H9 (cell line): ENCODE measurements at regions not wholly inside any gene's neighbourhood (a gene's known extent, or its start where the extent isn't known, plus 50 kb on each side); places are given as distances from the start of the nearest gene placed in this dataset.

Experiments used
- DNase-seq: peaks from one replicate; pipeline ENCODE4 v3.0.0-alpha.2; 2017
- H2AFZ ChIP-seq: one replicate; pipeline ENCODE4 v1.6.1; 2013; ENCODE audit warnings: mild to moderate bottlenecking, low read length, control low read depth, moderate library complexity
- H2AK5ac ChIP-seq: 2 replicates; pipeline ENCODE4 v1.6.1; 2013; ENCODE audit warnings: low read length, control low read depth, mixed read lengths; ENCODE audit not compliant: insufficient read length
- H2BK120ac ChIP-seq: one replicate; pipeline ENCODE4 v1.6.1; 2013; ENCODE audit warnings: low read depth, mild to moderate bottlenecking, low read length, control low read depth, inconsistent platforms; ENCODE audit not compliant: poor library complexity, severe bottlenecking
- H2BK12ac ChIP-seq: 2 replicates; pipeline ENCODE4 v1.6.1; 2013; ENCODE audit warnings: low read length, control low read depth, mixed read lengths, low read depth; ENCODE audit not compliant: insufficient read length
- H2BK15ac ChIP-seq: 2 replicates; pipeline ENCODE4 v1.6.1; 2013; ENCODE audit warnings: low read depth, low read length, control low read depth
- H2BK20ac ChIP-seq: one replicate; pipeline ENCODE4 v1.6.1; 2013; ENCODE audit warnings: low read depth, mild to moderate bottlenecking, low read length, control low read depth, inconsistent platforms; ENCODE audit not compliant: poor library complexity, severe bottlenecking
- H2BK5ac ChIP-seq: 2 replicates; pipeline ENCODE4 v1.6.1; 2013; ENCODE audit warnings: low read length, control low read depth, mixed read lengths; ENCODE audit not compliant: insufficient read length
- H3K14ac ChIP-seq: 2 replicates; pipeline ENCODE4 v1.6.1; 2013; ENCODE audit warnings: low read length, control low read depth; ENCODE audit not compliant: insufficient read depth
- H3K18ac ChIP-seq: 2 replicates; pipeline ENCODE4 v1.6.1; 2013; ENCODE audit warnings: low read depth, mild to moderate bottlenecking, mixed read lengths, low read length, control low read depth; ENCODE audit not compliant: insufficient read length
- H3K23ac ChIP-seq: 2 replicates; pipeline ENCODE4 v1.6.1; 2013; ENCODE audit warnings: low read length, control low read depth, mixed read lengths, low read depth; ENCODE audit not compliant: insufficient read length
- H3K23me2 ChIP-seq: 2 replicates; pipeline ENCODE4 v1.6.1; 2013; ENCODE audit warnings: low read depth, mild to moderate bottlenecking, mixed read lengths, low read length, control low read depth; ENCODE audit not compliant: insufficient read length, poor library complexity, severe bottlenecking
- H3K27ac ChIP-seq: 2 replicates; pipeline ENCODE4 v1.5.1; 2013; ENCODE audit warnings: low read length, control low read depth, mixed read lengths, low read depth; ENCODE audit not compliant: insufficient read length
- H3K27me3 ChIP-seq: 2 replicates; pipeline ENCODE4 v1.6.1; 2013; ENCODE audit warnings: low read length, control low read depth, inconsistent platforms; ENCODE audit not compliant: insufficient read depth
- H3K4ac ChIP-seq: 2 replicates; pipeline ENCODE4 v1.6.1; 2013; ENCODE audit warnings: low read depth, mild to moderate bottlenecking, control low read depth, inconsistent platforms, low read length, moderate library complexity
- H3K4me1 ChIP-seq: 2 replicates; pipeline ENCODE4 v1.6.1; 2013; ENCODE audit warnings: low read length, control low read depth, inconsistent platforms; ENCODE audit not compliant: insufficient read depth
- H3K4me2 ChIP-seq: 2 replicates; pipeline ENCODE4 v1.6.1; 2013; ENCODE audit warnings: low read length, control low read depth, mixed read lengths; ENCODE audit not compliant: insufficient read length, insufficient read depth
- H3K56ac ChIP-seq: 2 replicates; pipeline ENCODE4 v1.6.1; 2013; ENCODE audit warnings: low read depth, mild to moderate bottlenecking, mixed read lengths, low read length, control low read depth; ENCODE audit not compliant: insufficient read length
- H3K79me1 ChIP-seq: 2 replicates; pipeline ENCODE4 v1.6.1; 2013; ENCODE audit warnings: low read depth, mild to moderate bottlenecking, moderate library complexity, low read length, control low read depth, inconsistent platforms; ENCODE audit not compliant: insufficient read depth, poor library complexity, severe bottlenecking
- H3K79me2 ChIP-seq: 2 replicates; pipeline ENCODE4 v1.6.1; 2013; ENCODE audit warnings: low read length, control low read depth, inconsistent platforms; ENCODE audit not compliant: insufficient read depth
- H3K9ac ChIP-seq: 2 replicates; pipeline ENCODE4 v1.6.1; 2013; ENCODE audit warnings: low read length, control low read depth, mixed read lengths; ENCODE audit not compliant: insufficient read length; ENCODE audit errors: extremely low read depth
- H3K9me3 ChIP-seq: one replicate; pipeline ENCODE4 v1.6.1; 2013; ENCODE audit warnings: low read depth, low read length, inconsistent platforms; ENCODE audit not compliant: control insufficient read depth
- H3T11ph ChIP-seq: one replicate; pipeline ENCODE4 v1.6.1; 2013; ENCODE audit warnings: mild to moderate bottlenecking, low read length, control low read depth, inconsistent platforms
- H4K20me1 ChIP-seq: one replicate; pipeline ENCODE4 v1.6.1; 2013; ENCODE audit not compliant: control insufficient read depth, insufficient read length, insufficient read depth
- H4K5ac ChIP-seq: 2 replicates; pipeline ENCODE4 v1.6.1; 2013; ENCODE audit warnings: low read depth, mild to moderate bottlenecking, mixed read lengths, low read length, control low read depth; ENCODE audit not compliant: insufficient read length
- H4K8ac ChIP-seq: replicated peaks from 2 replicates; pipeline ENCODE4 v1.6.1; 2013; ENCODE audit warnings: low read length, control low read depth, mixed read lengths, low read depth; ENCODE audit not compliant: insufficient read length
- H4K91ac ChIP-seq: 2 replicates; pipeline ENCODE4 v1.6.1; 2013; ENCODE audit warnings: low read depth, mild to moderate bottlenecking, moderate library complexity, mixed read lengths, low read length, control low read depth; ENCODE audit not compliant: insufficient read length
- H3K27ac Mint-ChIP-seq, 3 experiments: 2 replicates in 2 of 3; 3 replicates in 1 of 3; pipeline ENCODE4 v1.8.0; 2020 to 2021; ENCODE audit warnings: mixed read lengths in 3 of 3, mild to moderate bottlenecking in 1 of 3, moderate library complexity in 1 of 3
- H3K27me3 Mint-ChIP-seq: 2 replicates; pipeline ENCODE4 v1.8.0; 2021; ENCODE audit warnings: low read depth, mild to moderate bottlenecking, moderate library complexity, mixed read lengths
- H3K36me3 Mint-ChIP-seq, 3 experiments: 2 replicates in 2 of 3; 3 replicates in 1 of 3; pipeline ENCODE4 v1.8.0; 2020 to 2021; ENCODE audit warnings: low read depth in 3 of 3, mixed read lengths in 3 of 3; ENCODE audit not compliant: insufficient read depth in 1 of 3
- H3K4me1 Mint-ChIP-seq, 2 experiments: 2 replicates each; pipeline ENCODE4 v1.8.0; 2020; ENCODE audit warnings: mixed read lengths in 2 of 2
- H3K4me3 Mint-ChIP-seq, 2 experiments: 2 replicates in 1 of 2; 3 replicates in 1 of 2; pipeline ENCODE4 v1.8.0; 2020 to 2021; ENCODE audit warnings: mild to moderate bottlenecking in 2 of 2, mixed read lengths in 2 of 2, moderate library complexity in 1 of 2
- H3K9me3 Mint-ChIP-seq, 2 experiments: 2 replicates in 1 of 2; 3 replicates in 1 of 2; pipeline ENCODE4 v1.8.0; 2020; ENCODE audit warnings: mild to moderate bottlenecking in 2 of 2, mixed read lengths in 2 of 2, moderate library complexity in 1 of 2
- CTCF ChIP-seq: fragments of 200-600 bp; sonication (generic); conservative IDR thresholded peaks from 3 replicates; pipeline ENCODE4 v1.8.0; 2021; ENCODE audit warnings: antibody characterized with exemption, mild to moderate bottlenecking
- WGBS: extraction: QIAGEN DNeasy Blood & Tissue Kit; methylation state at CpG from one replicate; pipeline ENCODE4 v1.1.7; 2013; ENCODE audit warnings: missing lambda C conversion rate, low lambda C conversion rate, mixed read lengths; ENCODE audit not compliant: insufficient read length; ENCODE audit errors: extremely low coverage; 5-methylcytosine and 5-hydroxymethylcytosine counted together

DNA sequence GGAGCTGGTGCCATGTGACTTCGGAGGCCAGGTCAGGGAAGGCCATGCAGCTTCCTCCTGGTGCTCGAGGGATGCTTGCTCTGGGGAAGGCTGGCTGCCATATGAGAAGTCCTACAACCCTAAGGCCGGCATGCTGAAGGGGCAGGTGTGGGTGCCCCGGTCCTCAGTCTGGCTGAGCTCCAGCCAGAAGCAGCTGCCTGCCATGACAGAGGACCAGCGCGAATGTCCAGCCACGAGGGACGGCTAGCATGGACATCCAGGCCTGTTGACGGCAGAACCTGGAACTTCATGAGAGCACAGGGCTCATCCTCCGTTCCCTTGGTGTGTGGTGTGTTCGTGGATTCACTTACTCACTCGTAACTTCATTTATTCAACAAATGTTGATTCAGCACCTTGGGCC lies 140.6 kb downstream of the IRF8 start:
- Histone ChIP-seq H4K91ac (no peak overlapping the region), H3K23me2 (no peaks in the 10 kb centered on the region), H2BK120ac (no peak overlapping the region), H2BK20ac (no peak overlapping the region), H3K18ac (no peak overlapping the region), H2BK5ac (no peak overlapping the region), H4K8ac (no peak overlapping the region), H3K56ac (no peak overlapping the region), H2AK5ac (no peak overlapping the region), H2BK12ac (no peak overlapping the region), H3K4me2 (no peak overlapping the region), H4K20me1 (no peaks in the 10 kb centered on the region), H3K79me2 (no peaks in the 10 kb centered on the region), H2AFZ (no peak overlapping the region), H2BK15ac (no peak overlapping the region), H3K27me3 (no peaks in the 10 kb centered on the region), H3K14ac (no peak overlapping the region; the same call in 1 of the 2 replicates), H3K9me3 (no peaks in the 10 kb centered on the region), H3K4me1 (no peaks in the 10 kb centered on the region; the same call in 1 of the 2 replicates), H3K27ac (no peak overlapping the region), H3T11ph (no peak overlapping the region), H3K9ac (no peak overlapping the region), H3K23ac (no peak overlapping the region), H3K4ac (no peak overlapping the region), H4K5ac (no peak overlapping the region), H3K79me1 (no peaks in the 10 kb centered on the region)
- DNase-seq: no peak
- no CpG with 5 or more reads among the region's 12 CpGs for WGBS
- Mint-ChIP-seq H3K36me3 (no peaks in the 10 kb centered on the region), H3K4me1 (peaks cover 4 to 5% of the 10 kb centered on the region in 2 experiments), H3K9me3 (peaks cover 0 to 5% of the 10 kb centered on the region in 2 experiments; a peak in 3 of 5 replicates), H3K27me3 (peaks cover 29% of the 10 kb centered on the region), H3K27ac (no peak overlapping the region), H3K4me3 (no peak overlapping the region)
- TF ChIP-seq CTCF: no peak
